ENCODE measurements at regions not wholly inside any gene's neighbourhood (a gene's known extent, or its start where the extent isn't known, plus 50 kb on each side); places are given as distances from the start of the nearest gene placed in this dataset.

GRCh38 chr2:222797261-222797660 lies 63.6 kb upstream of the ACSL3 start:
- TF ChIP-seq PATZ1 (CRISPR knock-in tag; IDR thresholded peaks at IDR 0.05; ENCODE audit: borderline replicate concordance) (no peak), TSHZ2 (CRISPR knock-in tag; IDR thresholded peaks at IDR 0.05) (no peak), BACH2 (CRISPR knock-in tag; IDR thresholded peaks at IDR 0.05; ENCODE audit: borderline replicate concordance) (no peak), ARNTL (CRISPR knock-in tag; IDR thresholded peaks at IDR 0.05; ENCODE audit: borderline replicate concordance, low read depth) (no peak), RARB (CRISPR knock-in tag; IDR thresholded peaks at IDR 0.05) (no peak)

Measured in SK-N-SH treated with all-trans-retinoic acid at 6 μM for 48 hours (cell line).